Hindlimb muscle (tissue), 1 donor: ENCODE measurements at regions not wholly inside any gene's neighbourhood (a gene's known extent, or its start where the extent isn't known, plus 50 kb on each side); places are given as distances from the start of the nearest gene placed in this dataset.

Source experiments
- DNase-seq: peaks from one replicate; pipeline ENCODE4 v3.0.0-alpha.2; 2013

- DNase-seq: no peak
Measured at GRCh38 chr4:133720001-133720400, 481.6 kb downstream of the PABPC4L start.

GRCh38 chr4:133719098-133719497 is 482.5 kb downstream of the PABPC4L start:
- DNase-seq: no peak

- DNase-seq: no peak
Measured at GRCh38 chr4:133714211-133714610, 487.4 kb downstream of the PABPC4L start.

- no peak for DNase-seq
Measured at GRCh38 chr4:133713340-133713739, 488.2 kb downstream of the PABPC4L start.

- no peak for DNase-seq
Measured at GRCh38 chr4:133711817-133712216, 489.8 kb downstream of the PABPC4L start.

GRCh38 chr4:133694416-133694815 is 507.2 kb downstream of the PABPC4L start:
- no peak for DNase-seq

GRCh38 chr4:133683967-133684366 is 517.6 kb downstream of the PABPC4L start:
- DNase-seq: no peak

GRCh38 chr4:133668061-133668851 is 519.2 kb downstream of the PCDH10 start:
- no peak for DNase-seq

- no peak for DNase-seq
Measured at GRCh38 chr4:133647206-133647605, 498.1 kb downstream of the PCDH10 start.

- DNase-seq: no peak
Measured at GRCh38 chr4:133641191-133641590, 492.1 kb downstream of the PCDH10 start.

GRCh38 chr4:133638751-133639150 is 489.7 kb downstream of the PCDH10 start:
- DNase-seq: no peak

GRCh38 chr4:133637161-133637560 is 488.1 kb downstream of the PCDH10 start:
- no peak for DNase-seq

- DNase-seq: no peak
Measured at GRCh38 chr4:133624744-133625143, 475.6 kb downstream of the PCDH10 start.

GRCh38 chr4:133623847-133624246 is 474.8 kb downstream of the PCDH10 start:
- DNase-seq: no peak

- DNase-seq: no peak
Measured at GRCh38 chr4:133621628-133622027, 472.5 kb downstream of the PCDH10 start.

GRCh38 chr4:133620555-133620954 is 471.5 kb downstream of the PCDH10 start:
- DNase-seq: no peak

GRCh38 chr4:133618963-133619362 is 469.9 kb downstream of the PCDH10 start:
- DNase-seq: no peak

GRCh38 chr4:133600008-133600407 is 450.9 kb downstream of the PCDH10 start:
- no peak for DNase-seq

- no peak for DNase-seq
Measured at GRCh38 chr4:133598779-133599178, 449.7 kb downstream of the PCDH10 start.

- no peak for DNase-seq
Measured at GRCh38 chr4:133597251-133597650, 448.2 kb downstream of the PCDH10 start.

GRCh38 chr4:133596459-133596858 is 447.4 kb downstream of the PCDH10 start:
- no peak for DNase-seq

- DNase-seq: no peak
Measured at GRCh38 chr4:133594390-133595207, 445.5 kb downstream of the PCDH10 start.

- DNase-seq: no peak
Measured at GRCh38 chr4:133593764-133594163, 444.7 kb downstream of the PCDH10 start.

GRCh38 chr4:133592591-133592990 is 443.5 kb downstream of the PCDH10 start:
- DNase-seq: no peak
